Suprapubic skin (tissue), 4 donors: ENCODE measurements at regions not wholly inside any gene's neighbourhood (a gene's known extent, or its start where the extent isn't known, plus 50 kb on each side); places are given as distances from the start of the nearest gene placed in this dataset.

ENCODE experiments used
- DNase-seq, 2 donors: peaks; one replicate each; pipeline ENCODE4 v3.0.0-alpha.2; 2019; ENCODE audit warnings: low spot score in 2 of 2
- H3K27ac ChIP-seq: fragments of 200-600 bp; sonication (generic); one replicate; pipeline ENCODE4 v1.5.1; 2019
- H3K27me3 ChIP-seq: fragments of 200-600 bp; sonication (generic); one replicate; pipeline ENCODE4 v1.5.1; 2019
- H3K36me3 ChIP-seq: fragments of 200-600 bp; sonication (generic); one replicate; pipeline ENCODE4 v1.5.1; 2019
- H3K4me1 ChIP-seq: fragments of 200-600 bp; sonication (generic); one replicate; pipeline ENCODE4 v1.5.1; 2019
- H3K4me3 ChIP-seq: fragments of 200-600 bp; sonication (generic); one replicate; pipeline ENCODE4 v1.5.1; 2019; ENCODE audit warnings: mild to moderate bottlenecking
- H3K9me3 ChIP-seq: fragments of 200-600 bp; sonication (generic); one replicate; pipeline ENCODE4 v1.5.1; 2019
- CTCF ChIP-seq, 2 donors: fragments of 200-600 bp in 1 of 2; fragments of 450-650 bp in 1 of 2; sonication (generic) in 1 of 2; IDR thresholded peaks; one replicate each; pipeline ENCODE4 v1.5.1; 2016 to 2019; ENCODE audit warnings: antibody characterized with exemption in 2 of 2, mild to moderate bottlenecking in 1 of 2, moderate library complexity in 1 of 2
- EP300 ChIP-seq: sonication (generic); formaldehyde crosslinking; IDR thresholded peaks from one replicate; pipeline ENCODE4 v1.6.1; 2017; ENCODE audit warnings: antibody characterized with exemption
- POLR2A ChIP-seq, 2 donors: fragments of 450-650 bp; IDR thresholded peaks; one replicate each; pipeline ENCODE4 v1.6.1; 2017; ENCODE audit warnings: antibody characterized with exemption in 2 of 2, mild to moderate bottlenecking in 2 of 2, moderate library complexity in 2 of 2
- POLR2AphosphoS5 ChIP-seq, 3 donors: sonication (generic); formaldehyde crosslinking; IDR thresholded peaks; one replicate each; pipeline ENCODE4 v1.6.1; 2017; ENCODE audit warnings: antibody characterized with exemption in 3 of 3
- WGBS: methylation state at CpG from one replicate; pipeline ENCODE4 v1.1.5; 2018; 5-methylcytosine and 5-hydroxymethylcytosine counted together

- Histone ChIP-seq H3K36me3 (no peaks in the 10 kb centered on the region), H3K27me3 (no peaks in the 10 kb centered on the region), H3K27ac (no peak overlapping the region), H3K4me1 (peaks cover 5% of the 10 kb centered on the region), H3K9me3 (no peaks in the 10 kb centered on the region), H3K4me3 (no peak overlapping the region)
- no peak for TF ChIP-seq POLR2A (IDR thresholded peaks at IDR 0.05)
- TF ChIP-seq EP300: no peak
- no peak for TF ChIP-seq CTCF (IDR thresholded peaks at IDR 0.05)
- no peak for TF ChIP-seq POLR2AphosphoS5 (IDR thresholded peaks at IDR 0.05)
- 65% methylated on average over 8 of the region's 8 CpGs for WGBS
- DNase-seq: no peak
Observed at GRCh38 chr5:167050568-167051401, 1240.7 kb upstream of the WWC1 start.

GRCh38 chr5:167051402-167051768, 1240.1 kb upstream of the WWC1 start:
- TF ChIP-seq POLR2AphosphoS5 (IDR thresholded peaks at IDR 0.05) (no peak), POLR2A (IDR thresholded peaks at IDR 0.05) (no peak), EP300 (no peak), CTCF (IDR thresholded peaks at IDR 0.05) (no peak)
- no peak for DNase-seq
- 51% methylated on average over 7 of the region's 7 CpGs for WGBS
- no peaks in the 10 kb centered on the region for H3K36me3 ChIP-seq
- peaks cover 5% of the 10 kb centered on the region for H3K4me1 ChIP-seq
- H3K9me3 ChIP-seq: no peaks in the 10 kb centered on the region
- H3K27ac ChIP-seq: no peak overlapping the region
- H3K27me3 ChIP-seq: no peaks in the 10 kb centered on the region
- no peak overlapping the region for H3K4me3 ChIP-seq

- Histone ChIP-seq H3K27me3 (no peaks in the 10 kb centered on the region), H3K4me1 (peaks cover 5% of the 10 kb centered on the region), H3K27ac (no peak overlapping the region), H3K4me3 (no peak overlapping the region), H3K9me3 (no peaks in the 10 kb centered on the region), H3K36me3 (no peaks in the 10 kb centered on the region)
- 98% methylated on average over 1 of the region's 1 CpG for WGBS
- TF ChIP-seq POLR2AphosphoS5 (IDR thresholded peaks at IDR 0.05): no peak
- TF ChIP-seq CTCF (IDR thresholded peaks at IDR 0.05): no peak
- no peak for TF ChIP-seq EP300
- TF ChIP-seq POLR2A (IDR thresholded peaks at IDR 0.05): no peak
- no peak for DNase-seq
Observed at GRCh38 chr5:167052791-167053190, 1238.7 kb upstream of the WWC1 start.

- Histone ChIP-seq H3K4me1 (no peaks in the 10 kb centered on the region), H3K9me3 (no peaks in the 10 kb centered on the region), H3K27ac (no peak overlapping the region), H3K27me3 (no peaks in the 10 kb centered on the region), H3K36me3 (no peaks in the 10 kb centered on the region), H3K4me3 (no peak overlapping the region)
- TF ChIP-seq CTCF (IDR thresholded peaks at IDR 0.05) (no peak), POLR2AphosphoS5 (IDR thresholded peaks at IDR 0.05) (no peak), EP300 (no peak), POLR2A (IDR thresholded peaks at IDR 0.05) (no peak)
- DNase-seq: no peak
Observed at GRCh38 chr5:167057665-167058064, 1233.8 kb upstream of the WWC1 start.

- DNase-seq: no peak
- H3K4me1 ChIP-seq: no peaks in the 10 kb centered on the region
- H3K9me3 ChIP-seq: no peaks in the 10 kb centered on the region
- TF ChIP-seq POLR2AphosphoS5 (IDR thresholded peaks at IDR 0.05): no peak
- TF ChIP-seq CTCF (IDR thresholded peaks at IDR 0.05): no peak
- no peak for TF ChIP-seq POLR2A (IDR thresholded peaks at IDR 0.05)
- TF ChIP-seq EP300: no peak
- H3K27me3 ChIP-seq: no peaks in the 10 kb centered on the region
- H3K4me3 ChIP-seq: no peak overlapping the region
- WGBS: 35% methylated on average over 4 of the region's 4 CpGs
- no peaks in the 10 kb centered on the region for H3K36me3 ChIP-seq
- H3K27ac ChIP-seq: no peak overlapping the region
Observed at GRCh38 chr5:167061695-167062094, 1229.8 kb upstream of the WWC1 start.
